ENCODE measurements at regions not wholly inside any gene's neighbourhood (a gene's known extent, or its start where the extent isn't known, plus 50 kb on each side); places are given as distances from the start of the nearest gene placed in this dataset.

- Histone ChIP-seq H3K79me2 (ENCODE audit: control insufficient read depth, insufficient read depth, low read length) (no peaks in the 10 kb centered on the region), H3K9me3 (replicated peaks; ENCODE audit: control insufficient read depth, insufficient read depth, low read length) (no peaks in the 10 kb centered on the region), H3K9me1 (replicated peaks; ENCODE audit: control insufficient read depth, extremely low read depth, insufficient read depth, low read length) (no peaks in the 10 kb centered on the region), H2AFZ (ENCODE audit: low read depth, low read length) (no peak overlapping the region), H3K27me3 (ENCODE audit: control insufficient read depth in 2 of 2, insufficient read depth in 2 of 2, low read length in 2 of 2) (no peaks in the 10 kb centered on the region), H4K20me1 (replicated peaks; ENCODE audit: control insufficient read depth, extremely low read depth, insufficient read depth, low read length) (no peaks in the 10 kb centered on the region), H3K36me3 (ENCODE audit: control insufficient read depth in 2 of 2, extremely low read depth in 1 of 2, insufficient read depth in 2 of 2, low read length in 2 of 2) (no peaks in the 10 kb centered on the region), H3K4me2 (ENCODE audit: insufficient read depth, low read length) (no peak overlapping the region), H3K9ac (replicated peaks; ENCODE audit: extremely low read depth, insufficient read depth, low read length) (no peak overlapping the region), H3K4me1 (ENCODE audit: control insufficient read depth, extremely low read depth, insufficient read depth, low read length) (peaks cover 9% of the 10 kb centered on the region), H3K4me3 (replicated peaks in 1 of 3; ENCODE audit: insufficient read depth in 1 of 3, low read depth in 1 of 3, low read length in 3 of 3) (no peak overlapping the region), H3K27ac (ENCODE audit: insufficient read depth, low read depth, low read length) (no peak overlapping the region)
- TF ChIP-seq FOS (IDR thresholded peaks at IDR 0.05; ENCODE audit: borderline replicate concordance, insufficient read depth, low read length) (no peak), EZH2 (IDR thresholded peaks at IDR 0.05; ENCODE audit: borderline replicate concordance, low read depth, low read length, severe bottlenecking) (no peak), POLR2A (IDR thresholded peaks at IDR 0.05; ENCODE audit: low read depth, low read length) (no peak), GATA2 (IDR thresholded peaks at IDR 0.05; ENCODE audit: insufficient read depth, insufficient read length, low read depth, low read length) (no peak), POLR2AphosphoS5 (IDR thresholded peaks at IDR 0.05; ENCODE audit: insufficient read depth, low read depth, low read length) (no peak), JUN (IDR thresholded peaks at IDR 0.05; ENCODE audit: borderline replicate concordance, insufficient read depth, insufficient read length, low read depth) (no peak), MAX (IDR thresholded peaks at IDR 0.05; ENCODE audit: insufficient read depth, insufficient read length) (no peak)
- DNase-seq (ENCODE audit: low read depth, low spot score) (no peak), FAIRE-seq (no peak)
- dilution Hi-C loops (cut with MboI; ENCODE audit: extremely low pct_ligation_motif_present, low sequenced_read_pairs) (no loop called here), intact Hi-C loops (cut with micrococcal nuclease) (loop anchor here (2.0 kb wide), 2 partner anchors 45 to 269 kb away; partner anchors contain the start of gene KIAA1549L)
- ChIA-PET CTCF (no interaction called here), POLR2A (no interaction called here)
- BruUV-seq (replicated peaks), result no TSS peak
Measured at GRCh38 chr11:33645686-33646085, 54.9 kb downstream of the C11orf91 start.

- Histone ChIP-seq H3K27ac (ENCODE audit: insufficient read depth, low read depth, low read length) (no peak overlapping the region), H3K79me2 (ENCODE audit: control insufficient read depth, insufficient read depth, low read length) (no peaks in the 10 kb centered on the region), H3K9ac (replicated peaks; ENCODE audit: extremely low read depth, insufficient read depth, low read length) (no peak overlapping the region), H3K4me3 (replicated peaks in 1 of 3; ENCODE audit: insufficient read depth in 1 of 3, low read depth in 1 of 3, low read length in 3 of 3) (no peak overlapping the region), H2AFZ (ENCODE audit: low read depth, low read length) (no peak overlapping the region), H4K20me1 (replicated peaks; ENCODE audit: control insufficient read depth, extremely low read depth, insufficient read depth, low read length) (no peaks in the 10 kb centered on the region), H3K36me3 (ENCODE audit: control insufficient read depth in 2 of 2, extremely low read depth in 1 of 2, insufficient read depth in 2 of 2, low read length in 2 of 2) (no peaks in the 10 kb centered on the region), H3K4me1 (ENCODE audit: control insufficient read depth, extremely low read depth, insufficient read depth, low read length) (peaks cover 9% of the 10 kb centered on the region), H3K4me2 (ENCODE audit: insufficient read depth, low read length) (no peak overlapping the region), H3K9me3 (replicated peaks; ENCODE audit: control insufficient read depth, insufficient read depth, low read length) (no peaks in the 10 kb centered on the region), H3K9me1 (replicated peaks; ENCODE audit: control insufficient read depth, extremely low read depth, insufficient read depth, low read length) (no peaks in the 10 kb centered on the region), H3K27me3 (ENCODE audit: control insufficient read depth in 2 of 2, insufficient read depth in 2 of 2, low read length in 2 of 2) (no peaks in the 10 kb centered on the region)
- DNase-seq (ENCODE audit: low read depth, low spot score), result no peak
- no TSS peak for BruUV-seq (replicated peaks)
- dilution Hi-C loops (cut with MboI; ENCODE audit: extremely low pct_ligation_motif_present, low sequenced_read_pairs), result no loop called here
- no peak for FAIRE-seq
- POLR2A ChIA-PET, result no interaction called here
- TF ChIP-seq POLR2A (IDR thresholded peaks at IDR 0.05; ENCODE audit: low read depth, low read length) (no peak), FOS (IDR thresholded peaks at IDR 0.05; ENCODE audit: borderline replicate concordance, insufficient read depth, low read length) (no peak), CTCF (IDR thresholded peaks at IDR 0.05; ENCODE audit: extremely low read depth in 1 of 2, insufficient read depth in 1 of 2, low read depth in 1 of 2, low read length in 2 of 2) (no peak), GATA2 (IDR thresholded peaks at IDR 0.05; ENCODE audit: insufficient read depth, insufficient read length, low read depth, low read length) (no peak), MYC (IDR thresholded peaks at IDR 0.05; ENCODE audit: low read depth, low read length) (no peak), JUN (IDR thresholded peaks at IDR 0.05; ENCODE audit: borderline replicate concordance, insufficient read depth, insufficient read length, low read depth) (no peak)
- CTCF ChIA-PET, result no interaction called here
- intact Hi-C loops (cut with micrococcal nuclease), result no loop called here
Measured at GRCh38 chr11:33643167-33643824, 57.3 kb downstream of the C11orf91 start.
